Tibial artery (tissue), 4 donors: ENCODE measurements at regions not wholly inside any gene's neighbourhood (a gene's known extent, or its start where the extent isn't known, plus 50 kb on each side); places are given as distances from the start of the nearest gene placed in this dataset.

Experiments used
- DNase-seq, 2 donors: peaks; one replicate each; pipeline ENCODE4 v3.0.0-alpha.2; 2019
- H3K27ac ChIP-seq, 2 donors: fragments of 200-600 bp; sonication (generic) in 1 of 2; 1 replicate in 1 of 2; 2 replicates in 1 of 2; pipeline ENCODE4 v1.5.1; 2018 to 2019; ENCODE audit warnings: mild to moderate bottlenecking in 1 of 2
- H3K27me3 ChIP-seq, 2 donors: fragments of 200-600 bp; sonication (generic) in 1 of 2; one replicate each; pipeline versions ENCODE4 v1.5.1 to v1.6.0; 2016 to 2019
- H3K36me3 ChIP-seq, 3 donors: fragments of 200-600 bp; sonication (generic) in 2 of 3; one replicate each; pipeline ENCODE4 v1.5.1; 2016 to 2019; ENCODE audit warnings: mild to moderate bottlenecking in 2 of 3
- H3K4me1 ChIP-seq, 4 donors: fragments of 200-600 bp; sonication (generic) in 2 of 4; 1 replicate in 3 of 4; 2 replicates in 1 of 4; pipeline ENCODE4 v1.5.1; 2016 to 2019
- H3K4me3 ChIP-seq, 2 donors: fragments of 200-600 bp; sonication (generic) in 1 of 2; 1 replicate in 1 of 2; 2 replicates in 1 of 2; pipeline ENCODE4 v1.5.1; 2018 to 2019; ENCODE audit warnings: mild to moderate bottlenecking in 2 of 2
- H3K9me3 ChIP-seq, 3 donors: fragments of 200-600 bp; sonication (generic) in 1 of 3; one replicate each; pipeline ENCODE4 v1.5.1; 2016 to 2019
- CTCF ChIP-seq, 2 experiments: fragments of 200-600 bp in 1 of 2; fragments of 450-650 bp in 1 of 2; IDR thresholded peaks; one replicate each; pipeline ENCODE4 v1.5.1; 2017 to 2019; ENCODE audit warnings: antibody characterized with exemption in 2 of 2, mild to moderate bottlenecking in 1 of 2, moderate library complexity in 1 of 2
- intact Hi-C: fragments of 100-400 bp; cut with DNase I; formaldehyde crosslinking; loops from one replicate; pipeline ENCODE4 v1.15.0; 2023; ENCODE audit warnings: low total_unique reads

GRCh38 chr20:39431091-39431880 is 469.1 kb downstream of the DHX35 start:
- H3K9me3 ChIP-seq, result no peaks in the 10 kb centered on the region
- H3K4me3 ChIP-seq, result no peak overlapping the region
- H3K27ac ChIP-seq, result no peak overlapping the region
- H3K27me3 ChIP-seq, result no peaks in the 10 kb centered on the region
- intact Hi-C loops, result no loop called here
- no peaks in the 10 kb centered on the region for H3K4me1 ChIP-seq
- no peak for TF ChIP-seq CTCF (IDR thresholded peaks at IDR 0.05)
- no peak for DNase-seq
- H3K36me3 ChIP-seq, result no peaks in the 10 kb centered on the region

- intact Hi-C loops, result no loop called here
These were observed 467.6 kb downstream of the DHX35 start for GRCh38 chr20:39429726-39430125.

GRCh38 chr20:39424962-39425678 is 463.0 kb downstream of the DHX35 start:
- H3K9me3 ChIP-seq, result no peaks in the 10 kb centered on the region
- H3K4me3 ChIP-seq, result no peak overlapping the region
- H3K27ac ChIP-seq, result no peak overlapping the region
- no peak for TF ChIP-seq CTCF (IDR thresholded peaks at IDR 0.05)
- DNase-seq, result no peak
- no peaks in the 10 kb centered on the region for H3K27me3 ChIP-seq
- H3K4me1 ChIP-seq, result no peaks in the 10 kb centered on the region
- no peaks in the 10 kb centered on the region for H3K36me3 ChIP-seq
- intact Hi-C loops, result no loop called here

More at GRCh38 chr20:39429726-39430125, 467.6 kb downstream of the DHX35 start:
- TF ChIP-seq CTCF (IDR thresholded peaks at IDR 0.05), result no peak
- Histone ChIP-seq H3K27me3 (no peaks in the 10 kb centered on the region), H3K4me1 (no peaks in the 10 kb centered on the region), H3K36me3 (no peaks in the 10 kb centered on the region), H3K27ac (no peak overlapping the region), H3K9me3 (no peaks in the 10 kb centered on the region), H3K4me3 (no peak overlapping the region)
- no peak for DNase-seq

- Histone ChIP-seq H3K4me3 (no peak overlapping the region), H3K4me1 (no peaks in the 10 kb centered on the region), H3K36me3 (no peaks in the 10 kb centered on the region), H3K9me3 (no peaks in the 10 kb centered on the region), H3K27me3 (no peaks in the 10 kb centered on the region), H3K27ac (no peak overlapping the region)
- TF ChIP-seq CTCF (IDR thresholded peaks at IDR 0.05), result no peak
- no peak for DNase-seq
- intact Hi-C loops, result no loop called here
These were observed 459.5 kb downstream of the DHX35 start for GRCh38 chr20:39421571-39422105.

GRCh38 chr20:39412091-39412490 is 449.9 kb downstream of the DHX35 start:
- DNase-seq, result no peak
- no peak overlapping the region for H3K27ac ChIP-seq
- H3K36me3 ChIP-seq, result no peaks in the 10 kb centered on the region
- no peaks in the 10 kb centered on the region for H3K27me3 ChIP-seq
- no peak for TF ChIP-seq CTCF (IDR thresholded peaks at IDR 0.05)
- intact Hi-C loops, result no loop called here
- H3K4me1 ChIP-seq, result no peaks in the 10 kb centered on the region
- no peak overlapping the region for H3K4me3 ChIP-seq
- H3K9me3 ChIP-seq, result no peaks in the 10 kb centered on the region
